GM18951 (cell line): ENCODE measurements at regions not wholly inside any gene's neighbourhood (a gene's known extent, or its start where the extent isn't known, plus 50 kb on each side); places are given as distances from the start of the nearest gene placed in this dataset.

Source experiments
- POLR2A ChIP-seq: IDR thresholded peaks from 4 replicates; pipeline ENCODE4 v1.6.1; 2011; ENCODE audit warnings: mild to moderate bottlenecking; ENCODE audit not compliant: insufficient read length, insufficient read depth; ENCODE audit errors: extremely low read depth
- in situ Hi-C: fragments of 300-500 bp; cut with MboI; formaldehyde crosslinking; loops from one replicate; pipeline ENCODE4 v1.12.0; 2022; ENCODE audit warnings: low sequenced_read_pairs, mixed read lengths, inconsistent platforms; ENCODE audit not compliant: unreplicated experiment

GRCh38 chr1:229035748-229036082 lies 235.2 kb upstream of the RAB4A start:
- in situ Hi-C loops, result no loop called here
- TF ChIP-seq POLR2A, result no peak

- in situ Hi-C loops, result no loop called here
- TF ChIP-seq POLR2A, result no peak
Measured at GRCh38 chr1:229037806-229038405, 233.0 kb upstream of the RAB4A start.

- TF ChIP-seq POLR2A, result no peak
- in situ Hi-C loops, result no loop called here
Measured at GRCh38 chr1:229040630-229041358, 230.1 kb upstream of the RAB4A start.

GRCh38 chr1:229041946-229042345 lies 229.0 kb upstream of the RAB4A start:
- no peak for TF ChIP-seq POLR2A
- in situ Hi-C loops, result no loop called here

GRCh38 chr1:229042482-229042881 lies 228.4 kb upstream of the RAB4A start:
- in situ Hi-C loops, result no loop called here
- no peak for TF ChIP-seq POLR2A

GRCh38 chr1:229043115-229043514 lies 227.8 kb upstream of the RAB4A start:
- in situ Hi-C loops, result no loop called here
- TF ChIP-seq POLR2A, result no peak

GRCh38 chr1:229046251-229046853 lies 224.6 kb upstream of the RAB4A start:
- in situ Hi-C loops, result no loop called here
- no peak for TF ChIP-seq POLR2A

GRCh38 chr1:229047161-229047839 lies 223.6 kb upstream of the RAB4A start:
- no peak for TF ChIP-seq POLR2A
- in situ Hi-C loops, result no loop called here

- in situ Hi-C loops, result no loop called here
- TF ChIP-seq POLR2A, result no peak
Measured at GRCh38 chr1:229047840-229048620, 222.9 kb upstream of the RAB4A start.

- in situ Hi-C loops, result no loop called here
- TF ChIP-seq POLR2A, result no peak
Measured at GRCh38 chr1:229048896-229049295, 222.0 kb upstream of the RAB4A start.

- in situ Hi-C loops, result no loop called here
- TF ChIP-seq POLR2A, result no peak
Measured at GRCh38 chr1:229056046-229056445, 214.9 kb upstream of the RAB4A start.

- no peak for TF ChIP-seq POLR2A
- in situ Hi-C loops, result no loop called here
Measured at GRCh38 chr1:229058111-229058561, 212.8 kb upstream of the RAB4A start.

- TF ChIP-seq POLR2A, result no peak
- in situ Hi-C loops, result no loop called here
Measured at GRCh38 chr1:229058729-229059128, 212.2 kb upstream of the RAB4A start.
